WTC11 (cell line): ENCODE measurements at regions not wholly inside any gene's neighbourhood (a gene's known extent, or its start where the extent isn't known, plus 50 kb on each side); places are given as distances from the start of the nearest gene placed in this dataset.

ENCODE experiments used
- AR ChIP-seq: fragments of 250-450 bp; sonication (Bioruptor Pico); IDR thresholded peaks from 2 replicates; pipeline ENCODE4 v1.9.0; 2021; ENCODE audit warnings: mild to moderate bottlenecking
- ARID4B ChIP-seq: sonication (generic); formaldehyde crosslinking; IDR thresholded peaks from 2 replicates; pipeline ENCODE4 v1.8.0; 2023; ENCODE audit warnings: missing genetic modification reagents, mild to moderate bottlenecking, borderline replicate concordance
- CDX4 ChIP-seq: fragments of 250-450 bp; sonication (Bioruptor Pico); IDR thresholded peaks from 2 replicates; pipeline ENCODE4 v1.9.0; 2021; ENCODE audit warnings: moderate library complexity, mild to moderate bottlenecking, inconsistent platforms, borderline replicate concordance
- CTCF ChIP-seq: fragments of 200-600 bp; IDR thresholded peaks from 2 replicates; pipeline ENCODE4 v1.8.0; 2022; ENCODE audit warnings: antibody characterized with exemption
- E2F5 ChIP-seq: sonication (generic); formaldehyde crosslinking; IDR thresholded peaks from 2 replicates; pipeline ENCODE4 v1.8.1; 2022; ENCODE audit warnings: mild to moderate bottlenecking, moderate library complexity, missing genetic modification reagents
- ESRRA ChIP-seq: sonication (generic); formaldehyde crosslinking; IDR thresholded peaks from 2 replicates; pipeline ENCODE4 v1.8.1; 2022; ENCODE audit warnings: mild to moderate bottlenecking, missing genetic modification reagents, borderline replicate concordance
- FOXK1 ChIP-seq: sonication (generic); formaldehyde crosslinking; IDR thresholded peaks from 2 replicates; pipeline ENCODE4 v1.8.0; 2022; ENCODE audit warnings: mild to moderate bottlenecking, moderate library complexity, missing genetic modification reagents
- GABPB1 ChIP-seq: sonication (generic); formaldehyde crosslinking; IDR thresholded peaks from 2 replicates; pipeline ENCODE4 v1.8.1; 2023; ENCODE audit warnings: mild to moderate bottlenecking, missing genetic modification reagents
- GRHL2 ChIP-seq: fragments of 250-450 bp; sonication (Bioruptor Pico); IDR thresholded peaks from 2 replicates; pipeline ENCODE4 v1.8.0; 2022; ENCODE audit warnings: mild to moderate bottlenecking, moderate library complexity; ENCODE audit not compliant: insufficient replicate concordance, severe bottlenecking
- GTF2I ChIP-seq: fragments of 250-450 bp; sonication (Bioruptor Pico); conservative IDR thresholded peaks from 2 replicates; pipeline ENCODE4 v1.4.0; 2021; ENCODE audit warnings: mild to moderate bottlenecking
- IRF2 ChIP-seq: sonication (generic); formaldehyde crosslinking; IDR thresholded peaks from 2 replicates; pipeline ENCODE4 v1.8.0; 2022; ENCODE audit warnings: low read depth, missing genetic modification reagents, borderline replicate concordance
- JAZF1 ChIP-seq: fragments of 250-450 bp; sonication (Bioruptor Pico); IDR thresholded peaks from 2 replicates; pipeline ENCODE4 v1.9.0; 2021; ENCODE audit warnings: moderate library complexity, mild to moderate bottlenecking, inconsistent platforms
- MAX ChIP-seq: sonication (generic); formaldehyde crosslinking; IDR thresholded peaks from 2 replicates; pipeline ENCODE4 v1.8.0; 2022; ENCODE audit warnings: mild to moderate bottlenecking, missing genetic modification reagents
- MXD4 ChIP-seq: fragments of 250-450 bp; sonication (Bioruptor Pico); IDR thresholded peaks from 2 replicates; pipeline ENCODE4 v1.8.0; 2021; ENCODE audit warnings: mild to moderate bottlenecking, moderate library complexity, borderline replicate concordance
- MYBL2 ChIP-seq: sonication (generic); formaldehyde crosslinking; IDR thresholded peaks from 2 replicates; pipeline ENCODE4 v1.8.1; 2023; ENCODE audit warnings: mild to moderate bottlenecking, moderate library complexity, missing genetic modification reagents
- NR2C2 ChIP-seq: sonication (generic); formaldehyde crosslinking; IDR thresholded peaks from 2 replicates; pipeline ENCODE4 v1.8.0; 2022; ENCODE audit warnings: mild to moderate bottlenecking, missing genetic modification reagents
- SMAD3 ChIP-seq: sonication (generic); formaldehyde crosslinking; IDR thresholded peaks from 2 replicates; pipeline ENCODE4 v1.8.0; 2022; ENCODE audit warnings: missing genetic modification reagents, mild to moderate bottlenecking, borderline replicate concordance
- SOX15 ChIP-seq: fragments of 250-450 bp; sonication (Bioruptor Pico); IDR thresholded peaks from 2 replicates; pipeline ENCODE4 v1.9.0; 2021; ENCODE audit warnings: mild to moderate bottlenecking
- SP1 ChIP-seq: sonication (generic); formaldehyde crosslinking; conservative IDR thresholded peaks from 2 replicates; pipeline ENCODE4 v1.8.1; 2022; ENCODE audit warnings: missing genetic modification reagents
- TEAD1 ChIP-seq: sonication (generic); formaldehyde crosslinking; IDR thresholded peaks from 2 replicates; pipeline ENCODE4 v1.8.0; 2022; ENCODE audit warnings: mild to moderate bottlenecking, missing genetic modification reagents
- ZBTB43 ChIP-seq: sonication (generic); formaldehyde crosslinking; IDR thresholded peaks from 2 replicates; pipeline ENCODE4 v1.8.1; 2023; ENCODE audit warnings: mild to moderate bottlenecking, missing genetic modification reagents
- ZMAT4 ChIP-seq: fragments of 250-450 bp; sonication (Bioruptor Pico); IDR thresholded peaks from 2 replicates; pipeline ENCODE4 v1.9.0; 2021; ENCODE audit warnings: mild to moderate bottlenecking
- ZNF219 ChIP-seq: sonication (generic); formaldehyde crosslinking; IDR thresholded peaks from 2 replicates; pipeline ENCODE4 v1.8.0; 2023; ENCODE audit warnings: missing genetic modification reagents, mild to moderate bottlenecking, borderline replicate concordance
- ZNF232 ChIP-seq: sonication (generic); formaldehyde crosslinking; IDR thresholded peaks from 2 replicates; pipeline ENCODE4 v1.8.0; 2022; ENCODE audit warnings: mild to moderate bottlenecking, missing genetic modification reagents
- ZNF263 ChIP-seq: sonication (generic); formaldehyde crosslinking; IDR thresholded peaks from 2 replicates; pipeline ENCODE4 v1.8.1; 2022; ENCODE audit warnings: low read depth, mild to moderate bottlenecking, moderate library complexity, missing genetic modification reagents
- ZNF317 ChIP-seq: sonication (generic); formaldehyde crosslinking; IDR thresholded peaks from 2 replicates; pipeline ENCODE4 v1.8.1; 2023; ENCODE audit warnings: low read depth, mild to moderate bottlenecking, moderate library complexity, missing genetic modification reagents, borderline replicate concordance
- ZNF396 ChIP-seq: fragments of 250-450 bp; sonication (Bioruptor Pico); IDR thresholded peaks from 2 replicates; pipeline ENCODE4 v1.8.0; 2021; ENCODE audit warnings: mild to moderate bottlenecking, moderate library complexity, borderline replicate concordance
- ZNF416 ChIP-seq: fragments of 250-450 bp; sonication (Bioruptor Pico); IDR thresholded peaks from 2 replicates; pipeline ENCODE4 v1.9.0; 2021; ENCODE audit warnings: mild to moderate bottlenecking, inconsistent platforms

GRCh38 chr6:26216359-26216885, 129.2 kb downstream of the HFE start (continued):
- TF ChIP-seq ZNF232 (CRISPR knock-in tag) (0 out of 2 replicates have a peak, but pooled peaks have one; percentile 57), SOX15 (CRISPR knock-in tag) (no peak), AR (CRISPR knock-in tag) (peak; percentile 93), MAX (CRISPR knock-in tag) (peak; percentile 23; the same call in 1 of the 2 replicates), ARID4B (CRISPR knock-in tag) (peak; percentile 89), ZNF219 (CRISPR knock-in tag) (no peak), ZNF396 (CRISPR knock-in tag) (no peak), ESRRA (CRISPR knock-in tag) (peak; percentile 78; the same call in 1 of the 2 replicates), JAZF1 (no peak), ZBTB43 (CRISPR knock-in tag) (no peak), ZMAT4 (CRISPR knock-in tag) (no peak), GRHL2 (no peak), TEAD1 (CRISPR knock-in tag) (no peak; the same call in 1 of the 2 replicates), ZNF317 (CRISPR knock-in tag) (0 out of 2 replicates have a peak, but pooled peaks have one; percentile 13), SP1 (peak; percentile 20; the same call in 1 of the 2 replicates), E2F5 (CRISPR knock-in tag) (no peak), NR2C2 (CRISPR knock-in tag) (no peak), SMAD3 (peak; percentile 56; the same call in 1 of the 2 replicates), MXD4 (no peak), ZNF263 (CRISPR knock-in tag) (no peak), FOXK1 (CRISPR knock-in tag) (peak; percentile 61; the same call in 1 of the 2 replicates), GTF2I (no peak), CDX4 (CRISPR knock-in tag) (no peak), CTCF (no peak), IRF2 (CRISPR knock-in tag) (no peak), MYBL2 (CRISPR knock-in tag) (no peak; the same call in none of the 2 replicates), GABPB1 (CRISPR knock-in tag) (peak; percentile 60), ZNF416 (CRISPR knock-in tag) (no peak)
